GM23248 (cell line): ENCODE measurements at regions not wholly inside any gene's neighbourhood (a gene's known extent, or its start where the extent isn't known, plus 50 kb on each side); places are given as distances from the start of the nearest gene placed in this dataset.

Experiments
- DNase-seq: peaks from one replicate; pipeline ENCODE4 v3.0.0-alpha.2; 2015
- H2AFZ ChIP-seq: fragments of 200-600 bp; sonication (generic); 2 replicates; pipeline ENCODE4 v1.6.1; 2016; ENCODE audit warnings: antibody characterized with exemption
- H3F3A ChIP-seq: fragments of 200-600 bp; sonication (generic); 2 replicates; pipeline ENCODE4 v1.6.1; 2016; ENCODE audit warnings: mild to moderate bottlenecking, antibody characterized with exemption, mixed run types; ENCODE audit not compliant: insufficient read depth
- H3K27ac ChIP-seq: fragments of 200-600 bp; sonication (generic); 2 replicates; pipeline ENCODE4 v1.5.1; 2016; ENCODE audit warnings: mild to moderate bottlenecking
- H3K27me3 ChIP-seq: fragments of 200-600 bp; sonication (generic); replicated peaks from 2 replicates; pipeline ENCODE4 v1.6.1; 2016; ENCODE audit warnings: mild to moderate bottlenecking; ENCODE audit not compliant: insufficient read depth
- H3K36me3 ChIP-seq: fragments of 200-600 bp; sonication (generic); 2 replicates; pipeline ENCODE4 v1.6.1; 2016; ENCODE audit warnings: low read depth, mild to moderate bottlenecking
- H3K4me1 ChIP-seq: fragments of 200-600 bp; sonication (generic); 2 replicates; pipeline ENCODE4 v1.6.1; 2016; ENCODE audit warnings: mild to moderate bottlenecking; ENCODE audit not compliant: insufficient read depth
- H3K4me2 ChIP-seq: fragments of 200-600 bp; sonication (generic); one replicate; pipeline ENCODE4 v1.6.1; 2016; ENCODE audit warnings: mild to moderate bottlenecking; ENCODE audit not compliant: unreplicated experiment
- H3K4me3 ChIP-seq: fragments of 200-600 bp; sonication (generic); 2 replicates; pipeline ENCODE4 v1.5.1; 2016; ENCODE audit warnings: mild to moderate bottlenecking
- H3K79me2 ChIP-seq: fragments of 200-600 bp; sonication (generic); 2 replicates; pipeline ENCODE4 v1.6.1; 2016; ENCODE audit warnings: mild to moderate bottlenecking; ENCODE audit not compliant: insufficient read depth
- H3K9ac ChIP-seq: fragments of 200-600 bp; sonication (generic); 2 replicates; pipeline ENCODE4 v1.6.1; 2016; ENCODE audit warnings: mild to moderate bottlenecking
- H3K9me2 ChIP-seq: fragments of 200-600 bp; sonication (generic); 2 replicates; pipeline ENCODE4 v1.6.1; 2016; ENCODE audit warnings: mixed run types, mild to moderate bottlenecking, moderate library complexity; ENCODE audit not compliant: insufficient read depth
- H3K9me3 ChIP-seq: fragments of 200-600 bp; sonication (generic); one replicate; pipeline ENCODE4 v1.6.1; 2017; ENCODE audit warnings: low read depth
- H4K20me1 ChIP-seq: fragments of 200-600 bp; sonication (generic); 2 replicates; pipeline ENCODE4 v1.6.0; 2016; ENCODE audit not compliant: insufficient read depth
- EZH2 ChIP-seq: fragments of 200-600 bp; sonication (generic); IDR thresholded peaks from 2 replicates; pipeline ENCODE4 v1.6.1; 2018; ENCODE audit warnings: antibody characterized with exemption, mild to moderate bottlenecking; ENCODE audit not compliant: insufficient read depth, poor library complexity, severe bottlenecking
- EZH2phosphoT487 ChIP-seq: fragments of 200-600 bp; sonication (generic); IDR thresholded peaks from 2 replicates; pipeline ENCODE4 v1.6.1; 2018; ENCODE audit warnings: antibody characterized with exemption, moderate library complexity, mild to moderate bottlenecking, low read depth; ENCODE audit not compliant: insufficient read depth
- WGBS, 2 experiments: methylation state at CpG; one replicate each; pipeline ENCODE4 v1.1.6; 2015 to 2017; ENCODE audit warnings: low lambda C conversion rate in 2 of 2, low coverage in 1 of 2; ENCODE audit errors: missing lambda C conversion rate in 2 of 2; 5-methylcytosine and 5-hydroxymethylcytosine counted together
- in situ Hi-C: fragments of 300-500 bp; cut with MboI; formaldehyde crosslinking; loops from 2 replicates; pipeline ENCODE4 v1.15.0; 2020

- WGBS, 2 experiments = 69% methylated on average over 4 of the region's 4 CpGs
- H4K20me1 ChIP-seq = no peaks in the 10 kb centered on the region
- no peaks in the 10 kb centered on the region for H3K9me3 ChIP-seq
- H3K9me2 ChIP-seq = no peaks in the 10 kb centered on the region
- H3K27ac ChIP-seq = no peak overlapping the region
- H3K9ac ChIP-seq = no peak overlapping the region
- in situ Hi-C loops = no loop called here
- H2AFZ ChIP-seq = no peak overlapping the region
- no peak for DNase-seq
- peaks cover 9% of the 10 kb centered on the region; the same call in 1 of the 2 replicates for H3K27me3 ChIP-seq
- no peaks in the 10 kb centered on the region for H3K36me3 ChIP-seq
- H3F3A ChIP-seq = no peaks in the 10 kb centered on the region
- H3K4me1 ChIP-seq = no peaks in the 10 kb centered on the region
- no peak overlapping the region for H3K4me3 ChIP-seq
- TF ChIP-seq EZH2phosphoT487 (no peak), EZH2 (no peak)
- no peak overlapping the region for H3K4me2 ChIP-seq
- no peaks in the 10 kb centered on the region for H3K79me2 ChIP-seq
Measured at GRCh38 chr12:69112616-69113015, 126.8 kb upstream of the CPSF6 start.

GRCh38 chr12:69115099-69115498, 124.3 kb upstream of the CPSF6 start:
- H3K27ac ChIP-seq = no peak overlapping the region
- 0 out of 2 replicates have a peak, but pooled peaks cover 3% of the 10 kb centered on the region for H3K27me3 ChIP-seq
- no peaks in the 10 kb centered on the region for H3K36me3 ChIP-seq
- in situ Hi-C loops = no loop called here
- H4K20me1 ChIP-seq = no peaks in the 10 kb centered on the region
- H3K9me2 ChIP-seq = no peaks in the 10 kb centered on the region
- H2AFZ ChIP-seq = no peak overlapping the region
- H3K9me3 ChIP-seq = no peaks in the 10 kb centered on the region
- no peak overlapping the region for H3K4me3 ChIP-seq
- 37 to 40% methylated on average over 3 of the region's 3 CpGs for WGBS, 2 experiments
- H3F3A ChIP-seq = no peaks in the 10 kb centered on the region
- H3K4me1 ChIP-seq = no peaks in the 10 kb centered on the region
- no peaks in the 10 kb centered on the region for H3K79me2 ChIP-seq
- TF ChIP-seq EZH2 = no peak
- TF ChIP-seq EZH2phosphoT487 = no peak
- H3K9ac ChIP-seq = no peak overlapping the region
- DNase-seq = no peak
- no peak overlapping the region for H3K4me2 ChIP-seq

GRCh38 chr12:69115951-69116350, 123.4 kb upstream of the CPSF6 start:
- Histone ChIP-seq H3K4me2 (no peak overlapping the region), H2AFZ (no peak overlapping the region), H3K9me3 (no peaks in the 10 kb centered on the region), H3K27ac (no peak overlapping the region), H3K36me3 (no peaks in the 10 kb centered on the region), H3K9me2 (no peaks in the 10 kb centered on the region), H3K27me3 (0 out of 2 replicates have a peak, but pooled peaks cover 3% of the 10 kb centered on the region), H3K9ac (no peak overlapping the region), H3K4me3 (no peak overlapping the region), H4K20me1 (no peaks in the 10 kb centered on the region), H3F3A (no peaks in the 10 kb centered on the region), H3K79me2 (no peaks in the 10 kb centered on the region), H3K4me1 (no peaks in the 10 kb centered on the region)
- DNase-seq = no peak
- in situ Hi-C loops = no loop called here
- TF ChIP-seq EZH2phosphoT487 (no peak), EZH2 (no peak)
- WGBS, 2 experiments = 73 to 76% methylated on average over 8 to 9 of the region's 9 CpGs

GRCh38 chr12:69117566-69118266, 121.7 kb upstream of the CPSF6 start:
- Histone ChIP-seq H3K9me3 (no peaks in the 10 kb centered on the region), H3K4me3 (no peak overlapping the region), H3K9ac (no peak overlapping the region), H3K4me1 (no peaks in the 10 kb centered on the region), H3K9me2 (no peaks in the 10 kb centered on the region), H3F3A (no peaks in the 10 kb centered on the region), H2AFZ (no peak overlapping the region), H3K27me3 (no peaks in the 10 kb centered on the region), H3K4me2 (no peak overlapping the region), H3K36me3 (no peaks in the 10 kb centered on the region), H3K27ac (no peak overlapping the region), H4K20me1 (no peaks in the 10 kb centered on the region), H3K79me2 (no peaks in the 10 kb centered on the region)
- in situ Hi-C loops = no loop called here
- 56 to 57% methylated on average over 5 of the region's 5 CpGs for WGBS, 2 experiments
- TF ChIP-seq EZH2 = no peak
- TF ChIP-seq EZH2phosphoT487 = no peak
- no peak for DNase-seq
